SKM-1 treated with dmso at 0.1 percent for 144 hours (cell line): ENCODE measurements at regions not wholly inside any gene's neighbourhood (a gene's known extent, or its start where the extent isn't known, plus 50 kb on each side); places are given as distances from the start of the nearest gene placed in this dataset.

Experiments used
- DNase-seq: peaks from one replicate; lab custom pipeline; 2025; ENCODE audit not compliant: unreplicated experiment; lab: John Stamatoyannopoulos, UW

DNA sequence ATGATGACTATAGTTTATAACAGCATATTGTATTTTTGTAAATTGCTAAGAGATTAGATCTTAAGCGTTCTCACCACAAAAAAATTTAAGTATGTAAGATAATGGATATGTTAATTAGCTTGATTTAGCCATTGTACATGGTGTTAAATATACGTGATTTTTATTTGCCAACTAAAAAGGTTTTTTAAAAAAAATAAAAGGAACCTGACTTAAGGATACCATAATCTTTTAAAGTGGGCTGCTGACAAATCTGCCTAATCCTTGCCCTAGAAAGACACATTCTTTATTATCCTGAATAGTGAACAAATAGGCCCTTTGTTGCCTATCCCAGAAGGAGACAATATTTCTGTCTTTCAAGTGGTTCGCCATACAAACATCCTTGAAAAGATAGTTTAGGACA, 94.6 kb upstream of the FAM47C start:
- no peak for DNase-seq

DNA sequence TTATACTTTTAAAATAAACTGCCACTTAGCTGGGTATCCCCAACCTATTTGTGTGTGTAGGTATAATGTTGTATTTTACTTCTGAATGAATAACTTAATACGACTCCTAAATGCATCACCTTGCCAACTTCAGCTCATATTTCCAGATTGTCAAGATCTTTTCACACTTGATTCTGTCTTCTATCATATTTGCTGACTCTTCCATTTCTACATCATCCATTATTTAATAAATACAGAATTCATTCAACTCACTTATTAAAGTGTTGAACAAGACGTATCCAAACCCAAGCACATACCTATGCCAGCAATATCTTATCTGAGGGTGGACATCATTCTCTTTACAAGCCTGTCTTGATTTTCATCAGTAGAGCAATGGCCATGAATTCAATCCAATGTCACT, 91.2 kb upstream of the FAM47C start:
- DNase-seq: no peak

DNA sequence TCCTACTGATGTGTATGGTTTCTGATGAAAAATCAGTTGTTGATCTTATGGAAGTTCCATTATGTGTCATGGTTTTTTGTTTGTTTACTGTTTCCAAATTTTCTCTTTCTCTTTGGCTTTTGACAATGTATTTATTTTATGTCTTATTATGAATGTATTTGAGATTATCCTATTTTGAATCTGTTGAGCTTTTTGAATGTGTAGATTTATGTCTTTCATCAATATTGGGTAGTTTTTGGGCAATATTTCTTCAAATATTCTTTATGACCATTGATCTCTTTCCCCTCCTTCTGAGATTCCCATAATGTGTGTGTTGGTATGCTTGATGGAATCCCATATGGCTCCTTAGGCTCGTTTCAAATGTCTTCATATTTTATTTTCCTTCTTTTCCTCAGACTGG, 80.5 kb upstream of the FAM47C start:
- no peak for DNase-seq

GRCh38 chrX:36930491-36930890, 77.7 kb upstream of the FAM47C start:
- DNase-seq: no peak

DNA sequence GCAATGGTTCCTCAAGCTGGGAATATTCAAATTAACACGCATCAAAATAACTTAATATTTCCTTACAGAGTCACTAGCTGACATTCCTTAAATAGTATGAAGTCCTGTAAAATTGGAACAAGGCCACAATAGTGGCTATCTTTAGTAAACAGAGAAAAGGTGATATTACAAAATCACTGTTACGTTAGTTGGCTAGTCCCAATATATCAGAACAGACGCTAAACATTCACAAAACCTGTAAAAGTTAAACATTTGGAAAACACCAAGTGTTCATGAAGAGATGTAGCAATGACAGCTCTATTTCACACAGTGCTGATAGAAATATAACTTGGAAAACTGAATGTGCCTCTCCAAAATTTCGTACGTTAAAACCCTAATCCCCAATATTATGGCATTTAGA, 61.0 kb upstream of the FAM47C start:
- DNase-seq: no peak

DNA sequence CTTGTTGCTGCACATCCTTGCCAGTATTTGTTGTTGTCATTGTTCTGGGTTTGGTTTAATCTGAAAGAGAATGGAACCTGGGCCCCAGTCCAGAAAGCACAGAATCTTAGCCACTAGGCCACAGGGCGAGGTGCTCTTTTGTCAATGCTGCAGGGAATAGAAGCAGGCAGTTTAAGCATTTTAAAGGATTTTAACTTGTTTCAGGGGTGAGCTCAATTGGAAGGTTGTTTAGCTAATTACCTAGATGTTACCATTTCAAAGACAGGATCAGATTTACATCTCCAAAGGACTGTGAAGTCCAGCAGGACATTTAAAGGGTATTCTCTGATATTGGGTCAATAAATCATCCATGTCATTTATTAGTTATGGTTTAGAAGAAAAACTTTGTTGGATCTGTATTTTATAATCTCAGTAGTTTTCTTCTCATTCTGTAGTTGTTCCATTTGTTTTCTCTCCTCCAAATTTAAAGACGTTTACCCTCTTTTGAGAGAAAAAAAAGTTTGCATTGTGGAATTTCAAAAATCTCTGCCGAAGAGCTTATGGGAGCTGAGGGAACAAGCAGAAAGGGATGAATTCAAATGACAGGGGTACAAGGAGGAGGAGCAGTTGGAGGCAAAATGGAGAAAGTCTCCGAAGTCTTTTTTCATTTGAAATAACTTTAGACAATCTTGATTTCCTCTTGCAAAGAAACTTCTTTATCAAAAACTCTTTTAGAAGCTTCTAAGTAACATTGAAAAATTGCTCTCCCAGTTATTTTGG, 57.5 kb upstream of the FAM47C start:
- no peak for DNase-seq

DNA sequence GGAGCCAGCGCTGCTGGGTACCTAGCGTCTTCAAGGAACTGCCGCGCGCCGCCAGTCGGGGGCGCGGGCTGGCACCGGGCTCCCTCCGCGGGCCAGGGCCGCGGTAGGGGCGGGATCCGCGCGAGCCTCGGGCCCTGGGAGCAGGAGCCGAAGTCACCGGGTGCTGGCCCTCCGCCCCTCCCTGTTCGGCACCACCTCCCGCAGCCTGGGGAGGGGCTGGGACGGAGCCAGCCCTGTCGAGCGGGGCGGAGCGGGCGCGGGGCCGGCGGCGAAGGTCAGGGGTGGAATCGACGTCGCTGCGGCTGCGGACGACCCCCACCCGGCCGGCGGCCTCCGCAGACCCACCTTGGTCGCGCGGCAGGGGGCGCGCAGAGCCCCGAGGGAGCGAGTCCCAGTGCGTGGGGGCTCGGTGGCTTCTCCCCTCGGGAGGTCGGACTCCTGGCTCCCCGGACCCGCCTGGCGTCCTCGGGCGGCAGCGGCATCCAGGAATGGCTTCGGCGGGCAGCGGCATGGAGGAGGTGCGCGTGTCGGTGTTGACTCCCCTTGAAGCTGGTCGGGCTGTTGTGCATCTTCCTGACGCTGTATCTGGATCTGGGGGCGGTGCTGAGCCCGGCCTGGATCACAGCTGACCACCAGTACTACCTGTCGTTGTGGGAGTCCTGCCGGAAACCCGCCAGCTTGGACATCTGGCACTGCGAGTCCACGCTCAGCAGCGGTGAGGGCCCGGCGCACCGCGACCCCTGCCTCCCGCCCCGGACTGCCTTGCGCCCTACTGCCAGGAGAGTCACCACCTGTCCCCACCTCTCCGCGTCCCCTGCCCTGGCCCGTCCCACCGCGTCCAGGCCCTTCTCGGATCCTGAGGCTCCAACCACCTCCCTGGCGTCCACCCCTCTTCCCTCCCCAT, 50.5 kb upstream of the FAM47C start:
- DNase-seq: no peak
